Astrocyte of the cerebellum (primary cell): ENCODE measurements at regions not wholly inside any gene's neighbourhood (a gene's known extent, or its start where the extent isn't known, plus 50 kb on each side); places are given as distances from the start of the nearest gene placed in this dataset.

ENCODE experiments used
- DNase-seq: peaks from one replicate; pipeline ENCODE4 v3.0.0-alpha.2; 2011; ENCODE audit warnings: low read depth
- H3K4me3 ChIP-seq: 2 replicates; pipeline ENCODE4 v1.5.1; 2011; ENCODE audit warnings: mild to moderate bottlenecking, low read depth, low read length, moderate library complexity
- CTCF ChIP-seq: IDR thresholded peaks from 2 replicates; pipeline ENCODE4 v1.5.1; 2012; ENCODE audit warnings: low read length, low read depth, moderate library complexity, mild to moderate bottlenecking; ENCODE audit errors: missing control alignments
- in situ Hi-C: cut with HindIII; loops from 2 replicates; pipeline ENCODE4 v1.10.0; 2017; ENCODE audit warnings: low sequenced_read_pairs

- no peak for DNase-seq
- no peak for TF ChIP-seq CTCF
- H3K4me3 ChIP-seq = no peak overlapping the region
- in situ Hi-C loops = no loop called here
Measured at GRCh38 chr10:120741396-120741795, 109.8 kb upstream of the WDR11 start.

GRCh38 chr10:120742373-120742772, 108.8 kb upstream of the WDR11 start:
- TF ChIP-seq CTCF = no peak
- no peak for DNase-seq
- in situ Hi-C loops = no loop called here
- no peak overlapping the region for H3K4me3 ChIP-seq

- DNase-seq = no peak
- in situ Hi-C loops = no loop called here
- no peak for TF ChIP-seq CTCF
- H3K4me3 ChIP-seq = no peak overlapping the region
Measured at GRCh38 chr10:120744040-120744439, 107.1 kb upstream of the WDR11 start.

- H3K4me3 ChIP-seq = no peak overlapping the region
- TF ChIP-seq CTCF = no peak
- no peak for DNase-seq
- in situ Hi-C loops = no loop called here
Measured at GRCh38 chr10:120746001-120746777, 105.0 kb upstream of the WDR11 start.

- TF ChIP-seq CTCF = no peak
- in situ Hi-C loops = no loop called here
- no peak overlapping the region for H3K4me3 ChIP-seq
- DNase-seq = no peak
Measured at GRCh38 chr10:120748519-120748918, 102.6 kb upstream of the WDR11 start.

GRCh38 chr10:120749072-120749471, 102.1 kb upstream of the WDR11 start:
- DNase-seq = no peak
- in situ Hi-C loops = no loop called here
- no peak for TF ChIP-seq CTCF
- no peak overlapping the region for H3K4me3 ChIP-seq
